ENCODE measurements at regions not wholly inside any gene's neighbourhood (a gene's known extent, or its start where the extent isn't known, plus 50 kb on each side); places are given as distances from the start of the nearest gene placed in this dataset.

DNA sequence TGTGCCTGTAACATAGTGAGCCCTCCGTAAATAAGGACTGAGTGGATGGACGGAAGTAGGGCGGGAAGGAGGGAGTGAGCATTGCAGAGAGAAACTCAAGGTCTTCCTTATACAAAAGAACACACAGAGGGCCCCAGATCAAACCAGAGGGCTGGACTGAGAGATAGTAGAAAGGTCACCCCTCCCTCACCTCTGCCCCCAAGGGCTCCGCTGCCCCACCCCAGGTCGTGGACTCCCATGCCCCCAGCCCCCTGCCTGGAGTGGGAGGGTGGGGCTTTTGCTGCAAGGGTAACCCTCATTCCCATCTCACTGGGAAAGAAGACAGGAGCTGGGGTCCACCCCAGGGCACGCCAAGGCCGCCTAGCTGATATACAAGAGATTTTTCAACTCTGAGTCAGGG, 157.0 kb downstream of the MN1 start:
- TF ChIP-seq, protein P1, sequence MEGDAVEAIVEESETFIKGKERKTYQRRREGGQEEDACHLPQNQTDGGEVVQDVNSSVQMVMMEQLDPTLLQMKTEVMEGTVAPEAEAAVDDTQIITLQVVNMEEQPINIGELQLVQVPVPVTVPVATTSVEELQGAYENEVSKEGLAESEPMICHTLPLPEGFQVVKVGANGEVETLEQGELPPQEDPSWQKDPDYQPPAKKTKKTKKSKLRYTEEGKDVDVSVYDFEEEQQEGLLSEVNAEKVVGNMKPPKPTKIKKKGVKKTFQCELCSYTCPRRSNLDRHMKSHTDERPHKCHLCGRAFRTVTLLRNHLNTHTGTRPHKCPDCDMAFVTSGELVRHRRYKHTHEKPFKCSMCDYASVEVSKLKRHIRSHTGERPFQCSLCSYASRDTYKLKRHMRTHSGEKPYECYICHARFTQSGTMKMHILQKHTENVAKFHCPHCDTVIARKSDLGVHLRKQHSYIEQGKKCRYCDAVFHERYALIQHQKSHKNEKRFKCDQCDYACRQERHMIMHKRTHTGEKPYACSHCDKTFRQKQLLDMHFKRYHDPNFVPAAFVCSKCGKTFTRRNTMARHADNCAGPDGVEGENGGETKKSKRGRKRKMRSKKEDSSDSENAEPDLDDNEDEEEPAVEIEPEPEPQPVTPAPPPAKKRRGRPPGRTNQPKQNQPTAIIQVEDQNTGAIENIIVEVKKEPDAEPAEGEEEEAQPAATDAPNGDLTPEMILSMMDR (IDR thresholded peaks at IDR 0.05), result no peak
- no peak for TF ChIP-seq POLR2A (IDR thresholded peaks at IDR 0.05)

All from Peyer's patch (tissue), 4 donors.